GM21423 (cell line): ENCODE measurements at regions not wholly inside any gene's neighbourhood (a gene's known extent, or its start where the extent isn't known, plus 50 kb on each side); places are given as distances from the start of the nearest gene placed in this dataset.
A peak's percentile ranks its signal among the peaks of the same experiment; 100 is the strongest.

Experiments
- ATAC-seq: cut with Tn5 transposase; IDR thresholded peaks from one replicate; pipeline ENCODE4 v1.9.1; 2021; ENCODE audit warnings: mild to moderate bottlenecking, moderate library complexity; ENCODE audit not compliant: unreplicated experiment

GRCh38 chr14:36035675-36036074 is 140.8 kb downstream of the PTCSC3 start:
- ATAC-seq, result no peak

DNA sequence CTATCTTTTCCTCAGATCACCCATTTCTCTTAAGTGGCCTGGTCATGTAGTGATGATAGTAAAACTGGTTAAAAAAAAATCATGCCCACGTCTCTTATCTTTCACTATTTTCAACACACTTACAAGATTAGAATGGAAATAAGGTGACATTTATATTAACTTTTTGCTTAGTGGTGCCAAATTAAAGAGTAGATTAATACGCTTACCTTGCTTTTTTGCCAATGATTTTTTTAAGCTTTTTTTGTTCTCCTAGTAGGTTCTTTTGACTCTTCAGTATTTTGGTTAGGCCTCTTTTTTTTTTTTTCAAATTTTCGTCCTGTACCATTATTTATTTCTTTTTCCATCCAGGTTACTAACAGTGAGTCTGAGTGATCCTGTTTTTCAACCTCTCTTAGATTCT is 147.9 kb downstream of the PTCSC3 start:
- ATAC-seq, result no peak

GRCh38 chr14:36028218-36028617 is 148.3 kb downstream of the PTCSC3 start:
- no peak for ATAC-seq

DNA sequence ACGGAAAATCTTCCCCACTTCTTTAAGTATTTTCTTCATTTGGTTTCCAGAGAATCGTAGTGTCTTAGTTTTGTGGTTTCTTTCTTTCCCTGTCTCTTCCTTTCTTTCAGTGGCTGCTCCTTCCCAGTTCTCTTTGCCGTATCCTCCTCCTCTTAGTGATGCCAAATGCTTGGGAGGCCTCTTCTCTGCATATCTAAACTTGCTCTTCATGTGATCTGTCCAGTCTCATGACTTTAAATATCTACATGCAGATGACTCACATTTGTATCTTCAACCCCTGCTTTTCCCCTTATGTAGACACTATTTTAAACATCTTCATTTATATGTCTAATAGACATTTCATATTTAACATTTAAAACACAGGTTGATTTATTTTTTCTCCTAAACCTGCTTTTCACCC is 149.2 kb downstream of the PTCSC3 start:
- ATAC-seq, result no peak

- ATAC-seq, result no peak
These were observed 153.6 kb downstream of the PTCSC3 start for GRCh38 chr14:36022765-36023410.

- peak; percentile 9 for ATAC-seq
These were observed 154.8 kb downstream of the PTCSC3 start for GRCh38 chr14:36021591-36022320.

DNA sequence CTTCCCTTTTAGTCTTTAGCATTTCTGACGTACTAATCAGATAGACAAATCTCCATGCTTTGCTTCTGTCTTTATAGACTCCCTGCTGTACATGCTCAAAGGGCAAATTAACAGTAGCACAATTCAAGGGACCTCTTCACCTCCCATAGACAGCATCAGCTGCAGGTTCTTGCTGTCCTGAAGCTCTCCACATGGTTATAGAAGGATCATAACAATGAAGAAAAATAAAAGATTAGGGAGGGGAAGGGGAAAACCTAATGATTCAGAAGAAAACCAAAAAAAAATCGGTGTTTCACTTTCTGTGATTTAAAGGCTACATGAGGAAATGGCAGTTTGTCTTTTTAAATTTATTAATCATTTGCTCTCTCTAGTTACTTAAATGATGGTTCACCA is 155.5 kb downstream of the PTCSC3 start:
- peak; percentile 43 for ATAC-seq

DNA sequence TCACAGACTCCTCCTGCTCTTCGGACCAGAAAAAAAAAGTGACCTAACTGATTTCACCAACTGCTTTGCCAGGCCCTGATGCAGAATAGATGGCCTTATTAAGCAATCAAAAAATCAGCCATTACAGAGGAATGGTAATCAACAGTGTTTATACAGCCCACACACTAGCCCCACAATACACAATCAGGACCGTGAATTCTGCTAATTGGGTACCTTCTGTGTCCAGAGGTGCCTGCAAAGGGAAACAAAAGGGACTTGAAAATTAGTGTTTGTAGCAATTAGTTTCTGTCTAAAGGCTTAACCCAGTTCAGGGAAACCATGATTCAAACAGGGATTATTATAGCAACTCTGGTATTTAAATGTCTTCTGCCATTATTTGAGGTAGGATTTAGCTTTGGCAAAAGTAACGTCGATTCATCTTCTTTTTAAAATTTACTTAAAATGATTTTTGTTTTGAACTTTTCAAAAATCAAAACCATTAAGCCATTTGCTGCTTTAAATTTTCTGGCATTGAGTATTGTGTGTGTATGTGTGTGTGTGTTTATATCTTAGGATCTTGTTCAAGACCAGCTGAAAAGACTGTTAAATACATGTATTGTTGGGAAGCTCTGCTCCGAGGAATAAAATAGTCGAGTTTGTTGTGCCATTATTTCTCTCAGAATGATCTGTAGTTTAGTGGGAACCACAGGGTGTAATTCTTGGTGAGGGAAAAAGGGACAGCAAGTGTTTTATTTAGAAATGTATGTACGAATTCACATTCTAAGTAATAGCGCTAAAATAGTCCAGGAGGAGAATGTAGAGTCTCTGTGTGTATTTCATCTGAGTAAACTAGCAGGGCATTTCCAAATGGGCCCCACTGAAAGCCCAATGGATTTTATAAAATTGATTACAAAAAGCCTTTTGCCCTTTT is 156.1 kb downstream of the PTCSC3 start:
- ATAC-seq, result no peak

- no peak for ATAC-seq
These were observed 157.4 kb downstream of the PTCSC3 start for GRCh38 chr14:36019126-36019525.

- no peak for ATAC-seq
These were observed 162.3 kb downstream of the PTCSC3 start for GRCh38 chr14:36014236-36014635.

- no peak for ATAC-seq
These were observed 163.0 kb downstream of the PTCSC3 start for GRCh38 chr14:36013483-36013882.

DNA sequence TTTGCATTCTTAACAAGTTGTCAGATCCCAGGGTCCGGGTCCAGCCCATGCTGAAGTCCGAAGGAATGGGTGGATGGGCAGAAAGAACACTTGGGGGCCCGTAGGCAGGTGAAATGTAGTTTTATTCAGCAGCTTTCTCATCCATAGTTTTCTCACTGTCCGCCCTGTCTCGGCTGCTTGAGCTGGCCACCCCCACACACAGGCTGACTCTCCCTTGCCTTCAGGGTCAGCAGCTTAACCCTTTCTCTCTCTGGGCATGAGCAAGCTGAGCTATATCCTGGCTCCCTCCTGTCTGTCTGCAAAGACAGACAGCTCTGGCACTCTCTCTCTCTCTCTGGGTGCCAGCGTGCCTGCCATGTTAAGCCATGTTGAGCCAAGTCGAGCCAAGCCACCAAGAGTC is 163.9 kb downstream of the PTCSC3 start:
- no peak for ATAC-seq

GRCh38 chr14:36009643-36010042 is 166.9 kb downstream of the PTCSC3 start:
- no peak for ATAC-seq

- no peak for ATAC-seq
These were observed 169.9 kb downstream of the PTCSC3 start for GRCh38 chr14:36006623-36007022.

GRCh38 chr14:36005670-36006069 is 170.9 kb downstream of the PTCSC3 start:
- no peak for ATAC-seq

- no peak for ATAC-seq
These were observed 174.6 kb downstream of the PTCSC3 start for GRCh38 chr14:36001936-36002335.

- ATAC-seq, result no peak
These were observed 173.2 kb downstream of the BRMS1L start for GRCh38 chr14:35999294-35999693.

- no peak for ATAC-seq
These were observed 172.2 kb downstream of the BRMS1L start for GRCh38 chr14:35998303-35998702.

DNA sequence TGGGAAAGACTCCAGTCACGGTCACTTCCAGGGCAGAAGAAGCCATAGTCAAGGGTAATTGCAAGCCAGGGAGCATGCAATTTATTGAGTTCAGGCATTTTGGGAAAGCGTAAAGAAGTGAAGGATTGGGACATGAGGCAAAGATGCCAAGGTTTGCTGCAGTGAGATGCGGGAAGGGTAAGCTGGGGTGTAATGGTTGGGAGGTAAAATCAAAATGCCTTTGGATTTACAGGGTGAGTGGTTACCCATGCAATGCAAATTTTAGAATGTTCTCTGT is 167.5 kb downstream of the BRMS1L start:
- ATAC-seq, result no peak

DNA sequence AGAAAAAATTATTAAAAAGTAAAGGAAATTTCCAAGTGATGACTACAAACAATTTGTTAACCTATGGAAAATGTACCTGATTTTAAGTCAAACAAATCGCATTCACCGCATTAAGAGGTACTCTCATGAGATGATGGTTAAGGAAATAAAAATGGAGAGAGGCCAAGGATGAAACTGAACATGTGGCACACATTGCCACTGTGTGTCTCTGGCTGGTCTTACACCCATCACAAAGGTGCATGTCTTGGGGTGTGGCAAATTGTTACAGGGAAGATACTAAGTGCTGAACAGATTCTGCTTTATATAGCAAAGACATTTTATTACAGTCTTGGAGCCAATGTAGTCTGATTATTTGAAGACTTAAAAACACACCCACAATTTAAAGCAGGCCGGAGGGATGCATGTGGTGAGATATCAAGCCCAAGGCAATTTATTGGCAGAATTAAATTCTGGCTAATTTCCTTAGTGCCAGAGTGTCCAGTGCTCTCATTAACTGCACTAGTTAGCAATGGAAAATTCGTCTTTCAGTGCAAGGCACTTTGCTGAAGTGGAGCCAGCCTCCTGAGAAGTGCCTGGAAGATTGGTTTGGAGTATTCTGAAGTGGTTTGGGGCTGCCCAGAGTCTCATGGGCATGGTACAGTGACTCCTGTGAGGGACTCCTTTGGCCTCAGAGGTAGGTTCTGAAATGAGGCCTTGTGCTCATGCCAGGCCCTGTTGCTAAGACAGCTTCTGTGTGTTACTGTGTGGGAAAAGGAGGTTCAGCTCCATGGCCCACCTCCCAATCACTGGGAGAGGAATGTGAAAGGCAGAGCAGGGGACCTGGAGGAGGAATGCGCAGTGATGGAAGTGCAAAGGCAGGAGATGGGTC is 166.9 kb downstream of the BRMS1L start:
- ATAC-seq, result no peak

DNA sequence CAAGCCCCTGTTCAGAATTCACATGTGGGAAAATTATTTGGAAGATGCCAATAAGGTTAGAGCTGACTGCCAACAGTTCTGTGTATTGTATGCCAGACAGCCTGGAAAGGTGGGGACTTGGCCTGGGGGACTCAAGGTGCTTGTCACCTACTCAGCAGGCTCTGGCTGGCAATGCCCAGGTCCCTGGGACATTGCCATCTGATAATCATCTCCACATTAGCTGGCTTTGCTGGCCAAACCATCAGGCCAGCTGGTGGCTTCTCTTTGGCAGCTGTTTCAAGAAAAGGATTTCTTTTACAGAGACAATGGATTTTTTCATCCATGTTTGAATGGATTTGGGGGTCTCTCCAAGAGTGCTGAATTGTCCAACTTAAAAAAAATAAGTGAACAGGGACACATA is 165.2 kb downstream of the BRMS1L start:
- ATAC-seq, result no peak
